ENCODE measurements at regions not wholly inside any gene's neighbourhood (a gene's known extent, or its start where the extent isn't known, plus 50 kb on each side); places are given as distances from the start of the nearest gene placed in this dataset.

DNA sequence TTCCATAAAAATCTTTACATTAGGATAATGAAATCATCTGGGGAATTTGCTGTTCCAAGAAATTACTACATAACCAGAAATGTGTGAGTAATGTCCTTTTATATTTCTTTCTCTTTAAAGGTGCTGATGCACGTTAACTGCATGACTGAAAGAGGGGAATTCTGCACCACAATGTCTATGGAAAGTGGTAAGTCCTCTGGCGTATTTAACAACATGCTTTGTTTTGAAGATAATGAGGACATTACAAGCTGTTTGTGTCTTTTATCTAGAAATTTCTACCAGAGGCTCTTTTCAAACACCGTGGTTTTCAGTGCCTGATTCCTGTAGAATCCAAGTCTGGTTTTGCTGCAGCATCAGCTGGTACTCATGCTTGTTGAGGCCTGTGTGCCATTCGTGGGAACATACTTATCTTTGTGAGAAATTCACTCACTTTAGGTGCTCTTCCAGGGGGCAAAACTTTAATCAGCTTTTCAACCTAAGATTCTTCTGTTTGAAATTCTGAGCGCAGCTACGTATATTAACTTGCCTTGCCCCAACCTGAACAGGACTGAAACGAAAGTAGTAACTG lies 257.2 kb downstream of the PDHA2 start:
- DNase-seq (ENCODE audit: low read depth in 2 of 2): no peak

DNA sequence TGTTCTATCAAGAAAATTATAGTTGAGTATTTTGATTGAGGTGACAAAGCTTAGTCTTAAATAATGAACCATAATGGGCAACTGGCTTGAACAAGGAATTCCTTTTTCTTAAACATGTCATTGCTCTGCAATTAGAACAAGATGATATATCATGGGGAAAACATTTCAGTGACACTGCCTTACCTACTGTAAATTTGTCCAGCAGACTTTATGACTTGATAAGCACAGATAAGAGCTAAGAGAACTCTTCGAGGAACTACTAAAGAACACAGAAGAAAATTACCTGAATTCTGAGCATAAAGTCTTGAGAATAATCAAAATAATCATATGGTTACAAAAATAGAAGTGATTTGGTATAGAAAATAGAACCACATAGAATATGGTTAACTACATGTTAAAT lies 257.8 kb downstream of the PDHA2 start:
- DNase-seq (ENCODE audit: low read depth in 2 of 2): no peak

DNA sequence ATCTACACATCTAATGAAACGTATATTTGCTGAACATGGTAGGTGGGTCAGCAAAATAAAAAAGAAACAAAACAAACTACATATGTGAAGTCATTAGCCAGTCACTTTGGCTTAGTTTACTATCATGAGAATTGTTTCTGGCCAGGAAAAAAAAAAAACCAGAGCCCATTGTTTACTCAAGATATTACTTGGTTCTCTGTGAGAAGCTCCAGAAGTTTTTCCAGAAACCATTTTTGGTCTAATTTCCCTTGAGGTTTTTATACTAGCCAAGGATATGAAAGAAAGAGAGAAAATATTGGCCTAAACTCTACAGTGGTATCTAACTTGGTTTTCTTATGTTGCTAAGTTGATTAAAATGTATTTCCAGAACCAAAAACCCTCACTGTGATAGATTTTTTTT lies 259.1 kb downstream of the PDHA2 start:
- DNase-seq (ENCODE audit: low read depth in 2 of 2): no peak

DNA sequence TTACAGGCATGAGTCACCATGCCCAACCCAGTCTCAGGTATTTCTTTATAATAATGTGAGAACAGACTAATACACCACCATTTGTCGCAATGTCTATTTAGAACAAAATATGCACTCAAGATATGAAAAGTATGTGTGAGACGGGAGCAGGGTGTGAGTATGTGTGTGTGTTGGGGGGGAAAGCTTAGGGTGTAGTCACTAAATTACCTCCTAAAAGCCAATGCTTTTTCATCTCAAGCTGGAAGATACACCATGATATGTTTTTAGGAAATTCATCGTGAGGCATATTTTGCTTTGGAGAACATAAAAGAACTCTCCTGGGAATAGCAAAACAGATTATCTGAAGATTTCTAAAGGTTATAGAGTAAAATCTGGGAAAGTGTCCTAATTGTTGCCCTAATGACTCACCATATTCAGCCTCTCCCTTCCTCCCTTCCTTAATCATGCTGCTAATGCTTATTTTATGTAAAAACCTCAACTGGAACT lies 262.7 kb downstream of the PDHA2 start:
- no peak for DNase-seq (ENCODE audit: low read depth in 2 of 2)

DNA sequence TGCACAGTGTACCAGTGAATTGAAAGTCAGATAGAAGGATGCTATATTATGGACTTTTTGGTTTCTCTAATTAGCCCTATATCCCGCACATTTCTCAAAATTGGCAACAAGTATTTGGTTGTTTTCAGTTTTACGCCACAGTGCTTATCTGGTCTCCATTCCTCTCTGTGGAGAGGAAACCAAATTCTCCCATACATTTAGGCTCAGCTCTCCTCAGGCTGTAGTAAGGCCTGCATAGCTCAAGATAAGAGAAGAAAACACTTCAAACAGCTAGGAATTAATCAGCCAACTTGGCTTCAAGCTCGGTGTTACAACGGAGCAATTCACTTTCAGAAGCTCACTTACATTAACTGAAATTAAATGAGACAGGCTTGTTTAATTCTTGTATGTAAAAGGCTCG lies 263.2 kb downstream of the PDHA2 start:
- DNase-seq (ENCODE audit: low read depth in 2 of 2): no peak

DNA sequence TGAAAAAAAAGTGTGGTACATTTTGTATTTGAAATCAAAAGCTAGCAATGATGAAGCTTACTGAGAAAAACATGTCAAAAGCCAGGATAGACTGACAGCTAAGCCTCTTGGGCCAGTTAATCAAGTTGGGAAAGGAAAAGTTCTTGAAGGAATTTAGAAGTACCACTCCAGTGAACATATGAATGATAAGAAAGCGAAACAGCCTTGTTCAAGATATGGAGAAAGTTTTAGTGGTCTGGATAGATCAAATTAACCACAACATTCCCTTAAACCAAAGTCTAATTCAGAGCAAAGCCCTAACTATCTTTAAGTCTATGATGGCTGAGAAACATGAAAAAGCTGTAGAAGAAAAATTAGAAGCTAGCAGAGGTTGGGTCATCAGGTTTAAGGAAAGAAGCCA lies 268.3 kb downstream of the PDHA2 start:
- DNase-seq (ENCODE audit: low read depth in 2 of 2): no peak

DNA sequence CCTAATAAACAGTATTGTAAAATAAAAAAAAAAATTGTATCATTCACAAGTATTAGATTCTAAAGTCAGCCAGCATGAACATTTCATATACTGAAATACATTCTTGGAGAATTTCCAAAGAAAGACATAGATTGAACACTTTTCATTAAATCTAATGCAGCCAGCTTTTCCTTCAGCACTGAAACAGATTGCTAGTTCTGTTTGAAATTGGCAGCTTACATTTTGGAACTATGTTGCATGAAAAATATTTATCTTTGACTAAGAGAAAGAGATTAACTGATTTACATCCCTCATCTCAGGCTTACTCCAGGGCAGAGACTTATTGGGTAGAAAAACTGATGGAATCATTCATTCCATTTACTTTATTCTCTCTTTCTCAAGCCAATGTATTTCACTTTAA lies 272.7 kb downstream of the PDHA2 start:
- DNase-seq (ENCODE audit: low read depth in 2 of 2): no peak

DNA sequence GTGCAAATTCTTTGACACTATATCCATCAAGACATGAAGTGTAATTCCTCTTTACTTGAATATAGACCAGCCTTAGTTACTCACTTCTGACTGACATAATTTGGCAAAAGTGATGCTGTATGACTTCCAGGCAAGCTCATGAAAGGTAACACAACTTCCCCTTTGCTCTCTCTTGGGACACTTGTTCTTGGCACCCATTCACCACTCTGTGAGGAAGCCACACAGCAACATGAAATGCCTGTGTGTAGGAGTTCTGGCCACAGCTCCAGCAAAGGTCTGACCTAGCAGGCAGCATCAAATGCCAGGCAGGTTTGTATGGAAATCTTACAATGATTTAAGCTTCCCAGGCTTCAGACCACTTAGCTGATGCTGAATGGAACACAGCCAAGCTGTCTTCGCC lies 280.3 kb downstream of the PDHA2 start:
- DNase-seq (ENCODE audit: low read depth in 2 of 2): no peak

DNA sequence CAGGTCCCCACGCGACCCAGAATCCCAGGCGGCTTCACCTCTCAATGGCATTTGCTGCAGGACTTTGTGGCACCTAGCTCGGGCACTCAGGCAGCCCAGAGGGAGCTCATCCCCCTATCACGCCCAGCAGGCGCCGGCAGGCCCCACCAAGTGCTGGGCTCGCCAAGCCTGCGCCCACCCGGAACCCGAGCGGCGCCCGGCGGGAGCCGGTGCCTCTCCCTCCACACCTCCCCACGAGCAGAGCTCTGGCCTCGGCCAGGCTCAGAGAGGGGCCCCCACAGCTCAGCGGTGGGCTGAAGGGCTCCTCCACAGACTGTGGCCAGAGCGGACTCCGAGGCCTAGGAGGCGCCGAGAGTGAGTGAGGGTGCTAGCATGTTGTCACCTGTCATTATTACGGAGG lies 286.3 kb downstream of the PDHA2 start:
- DNase-seq (ENCODE audit: low read depth in 2 of 2): no peak

DNA sequence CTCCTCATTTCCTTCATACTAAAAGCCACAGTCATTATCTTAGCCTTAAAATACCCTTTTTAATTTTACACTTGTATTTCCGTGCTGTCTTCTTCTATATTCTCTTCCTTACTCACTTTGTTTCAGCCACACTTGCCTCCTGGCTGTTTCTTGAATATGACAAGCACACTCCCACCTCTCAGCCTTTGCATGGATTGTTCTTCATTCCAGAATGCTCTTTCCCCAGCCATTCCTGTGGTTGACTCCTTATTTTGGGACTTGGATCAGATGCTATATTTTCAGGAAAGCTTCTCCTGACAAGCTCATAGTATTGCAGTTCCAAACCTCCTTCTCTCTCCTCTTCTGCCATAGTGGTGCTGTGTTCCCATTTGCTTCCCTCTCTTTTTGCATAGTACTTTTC lies 291.3 kb downstream of the PDHA2 start:
- DNase-seq (ENCODE audit: low read depth in 2 of 2): no peak

DNA sequence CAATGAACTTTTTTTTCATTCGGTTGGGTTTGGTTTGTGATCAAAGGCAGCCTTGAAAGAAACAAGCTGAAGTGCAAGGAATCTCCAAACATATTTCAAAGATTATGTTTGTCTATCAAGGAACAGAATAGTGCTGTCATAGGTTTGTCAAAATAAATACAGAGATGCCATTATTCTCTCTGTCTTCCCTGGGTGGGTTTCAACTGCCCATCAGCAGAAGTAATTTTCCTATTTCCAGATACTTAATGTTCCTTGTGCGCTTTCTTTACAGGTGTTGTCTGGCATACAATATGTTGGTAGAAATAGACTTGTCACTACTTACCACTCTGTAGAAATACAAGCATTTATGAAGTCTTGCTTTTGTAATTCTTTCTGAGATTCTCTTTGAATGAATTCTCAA lies 294.9 kb downstream of the PDHA2 start:
- no peak for DNase-seq (ENCODE audit: low read depth in 2 of 2)

DNA sequence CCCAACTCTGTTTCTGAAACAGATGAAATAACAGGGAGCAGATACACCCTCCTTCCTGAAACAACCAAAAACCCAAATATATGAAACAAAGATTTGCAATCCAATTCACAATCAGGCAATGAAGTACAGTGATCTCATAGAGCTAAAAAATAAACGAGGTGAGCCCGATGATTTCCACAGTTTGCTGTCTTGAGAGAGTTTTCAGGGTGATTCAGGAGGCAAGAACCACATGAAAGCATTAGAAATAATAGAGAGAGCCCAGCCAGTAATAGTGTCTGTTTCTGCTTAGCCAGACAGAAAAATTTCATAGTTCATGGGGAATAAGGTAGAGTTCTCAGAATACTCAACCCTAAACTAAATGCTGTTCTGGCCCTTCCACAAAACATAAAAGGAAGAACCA lies 296.2 kb downstream of the PDHA2 start:
- DNase-seq (ENCODE audit: low read depth in 2 of 2): no peak

DNA sequence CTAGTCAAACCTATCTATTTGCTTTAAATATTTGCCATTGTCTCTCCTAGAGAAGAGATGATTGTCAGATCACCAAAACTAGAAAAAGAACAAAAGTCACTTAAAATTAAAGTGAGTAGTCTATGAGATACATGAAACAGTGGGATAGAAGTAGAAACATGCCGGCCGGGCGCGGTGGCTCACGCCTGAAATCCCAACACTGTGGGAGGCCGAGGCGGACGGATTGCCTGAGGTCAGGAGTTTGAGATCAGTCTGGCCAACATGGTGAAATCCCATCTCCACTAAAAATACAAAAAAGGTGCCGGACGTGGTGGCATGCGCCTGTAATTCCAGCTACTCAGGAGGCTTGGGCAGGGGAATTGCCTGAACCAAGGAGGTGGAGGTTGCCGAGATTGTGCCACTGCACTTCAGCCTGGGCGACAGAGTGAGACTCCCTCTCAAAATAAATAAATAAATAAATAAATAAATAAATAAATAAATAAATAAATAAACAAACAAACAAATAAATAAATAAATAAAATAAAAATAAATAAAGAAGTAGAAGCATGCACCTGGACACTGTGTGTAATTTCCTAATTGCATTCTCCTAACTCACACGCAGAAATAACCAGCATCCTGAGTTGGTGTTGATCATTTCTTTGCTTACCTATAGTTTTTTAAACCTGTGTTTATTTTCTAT lies 299.5 kb downstream of the PDHA2 start:
- DNase-seq (ENCODE audit: low read depth in 2 of 2): no peak

DNA sequence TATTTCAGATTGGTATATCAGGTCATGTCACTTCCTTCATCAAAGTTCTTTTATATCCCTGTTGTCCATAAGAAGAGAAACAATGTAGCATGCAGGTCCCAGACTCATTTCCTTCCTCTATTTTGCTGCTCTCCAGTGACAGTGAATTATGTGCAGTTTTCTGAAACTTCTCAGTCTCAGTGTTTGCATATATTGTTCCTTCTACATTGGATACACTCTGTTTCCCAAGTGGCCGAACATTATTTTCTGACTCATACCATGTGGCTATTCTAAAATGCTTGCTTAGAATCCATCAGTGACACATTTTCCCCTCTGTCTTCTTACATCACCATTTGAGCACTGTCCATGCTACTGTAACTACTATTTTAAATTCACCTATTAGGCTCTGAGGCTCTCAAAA lies 305.7 kb downstream of the PDHA2 start:
- no peak for DNase-seq (ENCODE audit: low read depth in 2 of 2)

DNA sequence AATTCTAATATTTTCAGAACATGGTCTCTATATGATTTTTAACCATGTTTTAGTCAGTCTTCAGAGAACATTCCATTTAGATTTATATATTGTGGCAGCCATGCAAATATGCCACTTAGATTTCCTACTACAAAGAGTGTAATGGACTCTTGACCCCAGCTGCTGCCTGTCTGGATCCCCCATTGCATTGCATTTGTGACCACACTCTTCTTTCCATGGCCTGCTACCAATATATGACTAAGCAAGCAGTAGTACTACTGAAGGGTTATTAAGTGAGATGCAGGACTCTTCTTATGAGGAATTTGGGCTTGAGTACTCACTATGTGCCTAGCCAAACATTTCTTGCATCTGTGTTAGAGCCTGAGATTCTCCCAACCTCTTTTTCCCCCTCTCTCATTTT lies 306.8 kb downstream of the PDHA2 start:
- DNase-seq (ENCODE audit: low read depth in 2 of 2): no peak

DNA sequence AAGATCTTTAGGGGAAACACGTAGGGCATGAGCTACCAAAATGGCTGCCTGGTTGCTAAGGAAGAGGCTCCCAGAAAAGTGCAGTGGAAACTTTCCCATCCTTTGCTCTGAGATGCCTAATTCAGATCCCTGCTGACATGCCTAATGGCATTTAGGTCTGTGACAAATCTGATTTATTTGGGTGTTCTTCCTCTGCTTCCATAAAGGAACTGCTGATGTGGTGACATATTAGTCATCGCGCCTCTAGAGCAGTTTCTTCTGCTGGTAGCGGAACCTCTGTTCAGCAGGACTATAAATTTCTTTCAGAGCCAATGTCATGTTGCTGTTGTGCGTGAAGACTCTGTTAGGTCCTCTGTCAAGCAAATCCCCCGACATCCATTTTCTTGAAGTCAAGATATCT lies 310.0 kb downstream of the PDHA2 start:
- DNase-seq (ENCODE audit: low read depth in 2 of 2): no peak

DNA sequence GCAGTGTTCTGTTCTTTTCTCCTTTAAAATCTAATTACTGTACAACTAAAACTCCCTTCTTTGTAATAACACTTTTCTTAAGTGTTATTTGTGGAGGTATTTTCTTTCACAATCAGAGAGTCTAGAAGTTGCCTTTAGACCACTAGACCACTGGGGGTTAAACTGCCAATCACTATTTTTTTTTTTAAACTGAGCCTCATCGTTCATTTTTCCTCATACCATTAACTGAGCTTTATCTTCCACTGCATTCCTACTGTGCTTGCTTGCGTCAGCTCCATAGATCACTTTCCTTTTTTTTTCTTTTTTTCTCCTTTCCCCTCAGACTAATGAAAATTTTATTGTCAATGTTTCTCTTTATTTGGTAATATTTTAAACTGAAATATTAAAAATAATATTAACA lies 310.6 kb downstream of the PDHA2 start:
- no peak for DNase-seq (ENCODE audit: low read depth in 2 of 2)

DNA sequence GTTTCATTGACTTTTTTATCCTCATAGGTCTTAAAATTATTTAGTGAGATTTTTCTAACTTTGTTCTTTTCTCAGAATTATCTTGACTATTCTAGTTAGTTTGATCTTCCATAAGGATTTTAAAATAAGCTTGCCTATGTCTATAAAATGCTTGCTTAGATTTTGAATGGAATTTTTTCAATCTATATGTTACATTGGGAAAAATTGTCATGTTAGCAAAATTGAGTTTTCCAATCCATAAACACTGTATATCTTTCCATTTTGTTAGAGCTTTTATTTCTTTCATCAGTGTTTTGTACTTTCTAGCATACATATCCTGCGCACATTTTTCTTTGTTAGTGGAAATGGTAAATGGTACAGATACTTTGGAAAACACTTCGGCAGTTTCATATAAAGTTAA lies 312.9 kb downstream of the PDHA2 start:
- no peak for DNase-seq (ENCODE audit: low read depth in 2 of 2)

DNA sequence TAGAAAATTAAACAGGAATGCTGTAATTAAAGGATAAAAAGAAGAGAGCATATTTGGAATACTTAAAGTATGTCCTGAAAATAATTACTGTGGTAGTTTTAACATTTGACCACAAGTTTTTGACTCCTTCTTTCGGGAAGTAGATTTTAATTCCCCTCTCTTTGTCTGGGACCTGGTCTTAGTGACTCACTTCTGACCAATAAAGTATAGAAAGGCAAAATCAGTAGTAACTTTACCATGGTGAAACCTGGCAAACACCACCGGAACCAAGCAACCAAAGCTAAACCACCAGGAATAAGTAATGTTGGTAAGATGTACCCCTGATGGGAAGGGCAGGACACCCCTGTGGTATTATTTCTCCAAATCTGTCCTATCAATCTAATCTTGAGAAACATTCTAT lies 314.8 kb downstream of the PDHA2 start:
- no peak for DNase-seq (ENCODE audit: low read depth in 2 of 2)

DNA sequence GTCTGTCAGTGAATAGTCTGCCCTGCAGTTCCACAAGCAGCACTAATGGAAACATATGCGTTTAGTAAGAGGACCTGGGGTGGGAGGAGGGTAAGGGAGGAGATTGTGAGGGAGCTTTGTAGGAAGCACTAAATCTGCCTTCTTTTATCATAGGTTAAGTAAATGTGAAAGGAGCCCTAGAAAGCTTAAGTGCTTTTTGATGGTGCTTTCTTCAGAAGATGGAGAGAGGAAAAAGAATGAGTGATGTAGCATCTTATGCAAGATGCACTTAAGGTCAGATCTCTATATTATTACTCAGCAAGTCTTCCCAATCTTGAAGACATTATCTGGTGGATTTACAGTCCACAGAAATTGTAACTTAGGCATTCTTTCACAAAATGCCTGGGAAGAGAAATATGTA lies 322.7 kb downstream of the PDHA2 start:
- DNase-seq (ENCODE audit: low read depth in 2 of 2): no peak

DNA sequence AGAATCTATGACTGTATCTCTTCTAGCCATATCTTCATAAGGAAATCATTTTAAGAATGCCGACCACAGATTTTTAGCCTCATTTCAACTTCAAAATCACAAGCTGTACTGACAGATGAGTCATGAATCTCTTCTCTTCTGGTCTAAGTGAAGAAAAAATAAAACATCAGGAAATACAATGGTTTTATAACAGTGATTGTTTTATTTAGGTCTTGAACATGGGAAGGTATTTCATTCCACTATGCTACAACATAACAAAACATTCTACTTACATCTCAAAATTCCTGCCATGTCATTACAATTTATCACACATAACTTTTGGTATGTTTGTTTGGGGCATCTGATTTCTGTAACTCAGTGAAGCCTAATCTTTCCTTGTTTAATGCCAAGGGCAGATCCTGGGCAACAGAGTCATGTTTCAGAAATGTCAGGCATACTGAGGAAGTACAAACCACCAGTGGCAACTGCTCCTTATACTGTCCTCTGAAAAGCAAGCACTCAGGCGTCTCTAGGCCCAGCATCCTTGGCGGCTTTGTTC lies 325.0 kb downstream of the PDHA2 start:
- DNase-seq (ENCODE audit: low read depth in 2 of 2): no peak

DNA sequence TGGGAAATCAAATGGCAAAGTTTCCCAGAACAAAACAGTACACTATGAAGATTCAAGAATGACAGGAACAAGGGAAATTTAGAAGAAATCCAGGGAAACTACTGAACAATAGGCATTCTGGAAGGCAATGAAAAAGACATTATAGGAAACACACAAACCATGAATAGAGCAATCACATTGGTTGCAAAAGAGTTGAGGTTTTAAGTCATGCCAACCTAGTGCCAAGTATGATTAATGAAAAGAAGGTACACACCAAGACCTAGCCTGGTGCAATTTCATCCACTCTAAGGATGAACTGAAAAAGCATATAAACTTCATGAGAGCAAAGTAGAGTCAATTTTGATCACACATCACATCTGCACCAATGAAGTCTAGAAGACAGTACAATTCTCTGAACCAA lies 326.9 kb downstream of the PDHA2 start:
- no peak for DNase-seq (ENCODE audit: low read depth in 2 of 2)

DNA sequence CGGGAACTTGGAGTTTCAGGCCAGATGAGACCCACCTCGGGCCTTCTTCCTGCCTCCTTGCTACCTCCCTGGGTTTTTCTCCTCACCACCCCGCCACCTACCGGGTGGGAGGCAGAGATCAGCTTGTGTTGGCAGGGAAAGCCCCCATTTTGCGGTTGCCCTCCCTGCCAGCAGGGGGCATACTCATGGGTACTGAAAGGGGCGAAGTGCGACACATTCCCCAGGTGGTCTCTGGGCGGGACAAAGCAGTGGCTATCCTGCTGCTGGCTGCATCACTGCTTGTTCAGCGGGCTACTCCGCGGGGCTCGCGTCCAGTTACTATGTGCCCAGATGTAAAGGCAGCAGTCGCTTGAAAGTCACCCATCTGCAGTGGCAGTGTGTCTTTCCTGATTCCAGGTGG lies 330.3 kb downstream of the PDHA2 start:
- DNase-seq (ENCODE audit: low read depth in 2 of 2): no peak

DNA sequence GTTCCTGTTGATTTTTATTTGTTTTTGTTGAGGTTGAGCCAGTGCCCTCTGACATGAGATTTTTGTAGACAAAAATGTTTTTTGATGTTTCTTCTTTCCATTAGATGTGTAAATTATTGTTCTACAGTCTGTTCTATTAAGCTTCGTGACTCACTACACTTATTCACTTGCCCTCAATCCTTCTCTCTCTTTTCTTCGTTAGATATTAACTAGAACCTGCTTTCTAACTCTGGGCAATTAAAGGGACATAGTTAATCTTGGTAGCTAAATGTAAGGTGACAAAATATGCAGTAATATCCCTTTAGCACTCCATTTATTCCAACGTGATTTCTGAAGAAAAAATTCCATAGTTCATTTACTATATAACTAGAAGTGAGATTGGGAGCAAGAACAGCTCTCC lies 333.9 kb downstream of the PDHA2 start:
- no peak for DNase-seq (ENCODE audit: low read depth in 2 of 2)

Measured in dermis microvascular lymphatic vessel endothelial cell (primary cell).